HepG2 (cell line): ENCODE measurements at regions not wholly inside any gene's neighbourhood (a gene's known extent, or its start where the extent isn't known, plus 50 kb on each side); places are given as distances from the start of the nearest gene placed in this dataset.

Experiments used
- ATAC-seq: fragments of 200-7000 bp; cut with Tn5 transposase; 3 replicates; pipeline ENCODE4 v1.9.1; 2020; ENCODE audit warnings: mild to moderate bottlenecking, moderate library complexity
- BruUV-seq: library from RNA; stranded (reverse); fragments of 400-500 nt; replicated peaks from 2 replicates; lab custom pipeline; 2021; lab: Mats Ljungman, UMichigan
- CTCF ChIA-PET: fragments of 300-600 bp; formaldehyde crosslinking; extraction: SDS; loops from one replicate; lab custom pipeline; 2021; ENCODE audit warnings: low total read pairs, inconsistent platforms, low intra/inter-chr PET ratio; lab: Yijun Ruan, JAX
- POLR2A ChIA-PET: fragments of 350-600 bp; sonication (Branson Sonifier 250); formaldehyde crosslinking; loops from one replicate; lab custom pipeline; 2020; ENCODE audit warnings: antibody characterized with exemption, inconsistent platforms; lab: Yijun Ruan, JAX
- DNase-seq: peaks from one replicate; pipeline ENCODE4 v3.0.0-alpha.2; 2015; ENCODE audit warnings: low spot score
- FAIRE-seq: peaks from 3 replicates; lab custom pipeline; 2011; peaks lifted over from hg19 to GRCh38; lab: Jason Lieb, UNC
- H2AFZ ChIP-seq: one replicate; pipeline ENCODE4 v1.6.1; 2011; ENCODE audit warnings: low read length, inconsistent platforms
- H3K27ac ChIP-seq: fragments of 300-600 bp; 3 replicates; pipeline ENCODE4 v1.8.0; 2011; ENCODE audit warnings: mixed run types, mild to moderate bottlenecking, mixed read lengths, low read length, inconsistent platforms; ENCODE audit not compliant: insufficient read depth; ENCODE audit errors: extremely low read length
- H3K27me3 ChIP-seq, 2 experiments: fragments of 200-600 bp in 1 of 2; 2 replicates in 1 of 2; 3 replicates in 1 of 2; pipeline versions ENCODE4 v1.6.0 to v1.8.0; 2011; ENCODE audit warnings: low read length in 2 of 2, mild to moderate bottlenecking in 2 of 2, moderate library complexity in 2 of 2, inconsistent platforms in 1 of 2; ENCODE audit not compliant: insufficient read depth in 2 of 2, control insufficient read depth in 1 of 2
- H3K36me3 ChIP-seq, 2 experiments: fragments of 200-600 bp in 1 of 2; replicated peaks in 1 of 2; 2 replicates in 1 of 2; 3 replicates in 1 of 2; pipeline versions ENCODE4 v1.5.1 to v1.8.0; 2011; ENCODE audit warnings: low read length in 2 of 2, inconsistent platforms in 1 of 2; ENCODE audit not compliant: insufficient read depth in 2 of 2, control insufficient read depth in 1 of 2
- H3K4me1 ChIP-seq: 2 replicates; pipeline ENCODE4 v1.5.1; 2012; ENCODE audit warnings: low read length, inconsistent platforms; ENCODE audit not compliant: insufficient read depth
- H3K4me2 ChIP-seq: 2 replicates; pipeline ENCODE4 v1.6.0; 2011; ENCODE audit warnings: low read depth, low read length, inconsistent platforms
- H3K4me3 ChIP-seq, 3 experiments: fragments of 200-600 bp in 1 of 3; sonication (generic), shearing (Covaris generic) in 1 of 3; replicated peaks in 1 of 3; 2 replicates each; pipeline ENCODE4 v1.5.1; 2011 to 2016; ENCODE audit warnings: low read length in 3 of 3, inconsistent platforms in 2 of 3, low read depth in 2 of 3, mild to moderate bottlenecking in 2 of 3, control low read depth in 1 of 3, mixed read lengths in 1 of 3; ENCODE audit not compliant: insufficient read depth in 1 of 3
- H3K79me2 ChIP-seq: one replicate; pipeline ENCODE4 v1.6.1; 2011; ENCODE audit warnings: low read length, inconsistent platforms; ENCODE audit not compliant: insufficient read depth
- H3K9ac ChIP-seq: 2 replicates; pipeline ENCODE4 v1.6.0; 2011; ENCODE audit warnings: mild to moderate bottlenecking, low read depth, low read length, inconsistent platforms; ENCODE audit not compliant: insufficient read depth
- H3K9me3 ChIP-seq: 2 replicates; pipeline ENCODE4 v1.5.1; 2012; ENCODE audit warnings: mild to moderate bottlenecking, low read length
- H4K20me1 ChIP-seq: 2 replicates; pipeline ENCODE4 v1.6.0; 2011; ENCODE audit warnings: inconsistent platforms, mild to moderate bottlenecking, low read length, moderate library complexity; ENCODE audit not compliant: insufficient read depth
- KDM5A ChIP-seq: fragments of 200-600 bp; sonication (generic); IDR thresholded peaks from 2 replicates; pipeline ENCODE4 v1.7.0; 2018; ENCODE audit warnings: antibody characterized with exemption, mild to moderate bottlenecking, low read length, borderline replicate concordance
- NR1H2 ChIP-seq: sonication (generic); formaldehyde crosslinking; IDR thresholded peaks from 2 replicates; pipeline ENCODE4 v1.8.1; 2022; ENCODE audit warnings: low read depth, missing genetic modification reagents, borderline replicate concordance
- TMF1 ChIP-seq: sonication (generic); formaldehyde crosslinking; IDR thresholded peaks from 2 replicates; pipeline ENCODE4 v1.8.1; 2022; ENCODE audit warnings: low read depth, missing genetic modification reagents
- ZNF605 ChIP-seq: sonication (generic); formaldehyde crosslinking; IDR thresholded peaks from 2 replicates; pipeline ENCODE4 v1.8.0; 2022; ENCODE audit warnings: mild to moderate bottlenecking, missing genetic modification reagents
- ZNF710 ChIP-seq: sonication (generic); formaldehyde crosslinking; IDR thresholded peaks from 2 replicates; pipeline ENCODE4 v1.5.0; 2020; ENCODE audit warnings: mild to moderate bottlenecking, missing genetic modification reagents, borderline replicate concordance
- ZNF879 ChIP-seq: sonication (generic); formaldehyde crosslinking; IDR thresholded peaks from 2 replicates; pipeline ENCODE4 v1.8.1; 2023; ENCODE audit warnings: missing genetic modification reagents
- WGBS: methylation state at CpG from one replicate; pipeline ENCODE4 v1.1.6; 2017; ENCODE audit warnings: low lambda C conversion rate; 5-methylcytosine and 5-hydroxymethylcytosine counted together
- in situ Hi-C: cut with HindIII; loops from 2 replicates; pipeline ENCODE4 v1.10.0; 2017; ENCODE audit warnings: low pct_unique_long_range_greater_than_20kb; ENCODE audit not compliant: extremely low pct_ligation_motif_present
- intact Hi-C: fragments of 100-400 bp; cut with micrococcal nuclease; formaldehyde crosslinking; loops from one replicate; pipeline ENCODE4 v1.10.0; 2022; ENCODE audit not compliant: unreplicated experiment
- TF ChIP-seq, protein P1 (sequence below): IDR thresholded peaks from 2 replicates; pipeline ENCODE4 v1.6.1; 2016; ENCODE audit warnings: missing compliant biosample characterization, missing genetic modification reagents, borderline replicate concordance
- TF ChIP-seq, protein P2 (sequence below): sonication (generic); formaldehyde crosslinking; IDR thresholded peaks from 2 replicates; pipeline ENCODE4 v1.5.0; 2020; ENCODE audit warnings: missing genetic modification reagents
- TF ChIP-seq, protein P3 (sequence below): sonication (generic); formaldehyde crosslinking; IDR thresholded peaks from 2 replicates; pipeline ENCODE4 v1.8.0; 2022; ENCODE audit warnings: mild to moderate bottlenecking, missing genetic modification reagents, moderate library complexity

DNA sequence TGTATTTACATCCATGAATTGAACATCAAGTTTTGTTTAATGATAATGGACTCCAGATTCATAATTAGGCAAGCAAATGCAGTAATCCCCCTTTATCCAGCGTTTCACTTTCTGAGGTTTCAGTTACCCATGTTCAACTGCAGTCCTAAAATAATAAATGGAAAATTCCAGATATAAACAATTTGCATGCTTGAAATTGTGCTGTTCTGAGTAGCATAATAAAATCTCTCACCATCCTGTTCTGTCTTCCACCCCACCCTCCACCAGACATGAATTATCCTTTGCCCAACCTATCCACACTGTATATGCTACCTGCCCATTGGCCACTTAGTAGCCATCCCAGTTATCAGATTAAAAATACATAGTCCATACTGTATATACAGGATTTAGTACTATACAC lies 224.5 kb upstream of the CHAC2 start:
- intact Hi-C loops (no loop called here), in situ Hi-C loops (no loop called here)
- ChIA-PET CTCF (no interaction called here), POLR2A (no interaction called here)
- Histone ChIP-seq H3K9me3 (peaks cover 16% of the 10 kb centered on the region; the same call in 1 of the 2 replicates), H3K27me3 (no peaks in the 10 kb centered on the region), H3K4me2 (no peak overlapping the region), H3K36me3 (no peaks in the 10 kb centered on the region), H3K79me2 (no peaks in the 10 kb centered on the region), H3K4me3 (no peak overlapping the region), H3K4me1 (no peaks in the 10 kb centered on the region), H3K9ac (no peak overlapping the region), H4K20me1 (no peaks in the 10 kb centered on the region), H3K27ac (no peak overlapping the region), H2AFZ (no peak overlapping the region)
- no TSS peak for BruUV-seq
- FAIRE-seq (no peak), DNase-seq (no peak), ATAC-seq (no peak)
- 0% methylated on average over 1 of the region's 1 CpG for WGBS
- TF ChIP-seq KDM5A (no peak), ZNF879 (CRISPR knock-in tag) (no peak), ZNF710 (CRISPR knock-in tag) (no peak), TMF1 (CRISPR knock-in tag) (no peak), ZNF605 (CRISPR knock-in tag) (no peak), NR1H2 (no peak)
- TF ChIP-seq, protein P1, sequence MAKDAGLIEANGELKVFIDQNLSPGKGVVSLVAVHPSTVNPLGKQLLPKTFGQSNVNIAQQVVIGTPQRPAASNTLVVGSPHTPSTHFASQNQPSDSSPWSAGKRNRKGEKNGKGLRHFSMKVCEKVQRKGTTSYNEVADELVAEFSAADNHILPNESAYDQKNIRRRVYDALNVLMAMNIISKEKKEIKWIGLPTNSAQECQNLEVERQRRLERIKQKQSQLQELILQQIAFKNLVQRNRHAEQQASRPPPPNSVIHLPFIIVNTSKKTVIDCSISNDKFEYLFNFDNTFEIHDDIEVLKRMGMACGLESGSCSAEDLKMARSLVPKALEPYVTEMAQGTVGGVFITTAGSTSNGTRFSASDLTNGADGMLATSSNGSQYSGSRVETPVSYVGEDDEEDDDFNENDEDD (CRISPR knock-in tag) = no peak
- TF ChIP-seq, protein P2, sequence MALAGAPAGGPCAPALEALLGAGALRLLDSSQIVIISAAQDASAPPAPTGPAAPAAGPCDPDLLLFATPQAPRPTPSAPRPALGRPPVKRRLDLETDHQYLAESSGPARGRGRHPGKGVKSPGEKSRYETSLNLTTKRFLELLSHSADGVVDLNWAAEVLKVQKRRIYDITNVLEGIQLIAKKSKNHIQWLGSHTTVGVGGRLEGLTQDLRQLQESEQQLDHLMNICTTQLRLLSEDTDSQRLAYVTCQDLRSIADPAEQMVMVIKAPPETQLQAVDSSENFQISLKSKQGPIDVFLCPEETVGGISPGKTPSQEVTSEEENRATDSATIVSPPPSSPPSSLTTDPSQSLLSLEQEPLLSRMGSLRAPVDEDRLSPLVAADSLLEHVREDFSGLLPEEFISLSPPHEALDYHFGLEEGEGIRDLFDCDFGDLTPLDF (CRISPR knock-in tag) = no peak
- TF ChIP-seq, protein P3, sequence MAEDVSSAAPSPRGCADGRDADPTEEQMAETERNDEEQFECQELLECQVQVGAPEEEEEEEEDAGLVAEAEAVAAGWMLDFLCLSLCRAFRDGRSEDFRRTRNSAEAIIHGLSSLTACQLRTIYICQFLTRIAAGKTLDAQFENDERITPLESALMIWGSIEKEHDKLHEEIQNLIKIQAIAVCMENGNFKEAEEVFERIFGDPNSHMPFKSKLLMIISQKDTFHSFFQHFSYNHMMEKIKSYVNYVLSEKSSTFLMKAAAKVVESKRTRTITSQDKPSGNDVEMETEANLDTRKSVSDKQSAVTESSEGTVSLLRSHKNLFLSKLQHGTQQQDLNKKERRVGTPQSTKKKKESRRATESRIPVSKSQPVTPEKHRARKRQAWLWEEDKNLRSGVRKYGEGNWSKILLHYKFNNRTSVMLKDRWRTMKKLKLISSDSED (CRISPR knock-in tag) = no peak
